RWPE2 (cell line): ENCODE measurements at regions not wholly inside any gene's neighbourhood (a gene's known extent, or its start where the extent isn't known, plus 50 kb on each side); places are given as distances from the start of the nearest gene placed in this dataset.

Experiments
- ATAC-seq: fragments of 200-7000 bp; cut with Tn5 transposase; 3 replicates; pipeline ENCODE4 v1.9.1; 2021; ENCODE audit warnings: low read depth
- DNase-seq: peaks from one replicate; pipeline ENCODE4 v3.0.0-alpha.2; 2020; ENCODE audit warnings: low spot score
- H3K27ac ChIP-seq: fragments of 450-650 bp; 2 replicates; pipeline ENCODE4 v1.5.1; 2017; ENCODE audit warnings: mild to moderate bottlenecking; ENCODE audit not compliant: poor library complexity, severe bottlenecking
- H3K27me3 ChIP-seq: fragments of 250-450 bp; sonication (Bioruptor Pico); 2 replicates; pipeline ENCODE4 v1.5.1; 2021; ENCODE audit warnings: mild to moderate bottlenecking, moderate library complexity; ENCODE audit not compliant: insufficient read depth, poor library complexity, severe bottlenecking
- H3K36me3 ChIP-seq: fragments of 250-450 bp; sonication (Bioruptor Pico); 2 replicates; pipeline ENCODE4 v1.5.1; 2020; ENCODE audit warnings: low read depth, mild to moderate bottlenecking, moderate library complexity
- H3K4me1 ChIP-seq: fragments of 250-450 bp; sonication (Bioruptor Pico); 2 replicates; pipeline ENCODE4 v1.5.1; 2021; ENCODE audit warnings: mild to moderate bottlenecking, moderate library complexity; ENCODE audit not compliant: insufficient read depth, poor library complexity, severe bottlenecking
- H3K4me3 ChIP-seq: fragments of 250-450 bp; sonication (Bioruptor Pico); 2 replicates; pipeline ENCODE4 v1.5.1; 2021; ENCODE audit warnings: mild to moderate bottlenecking, moderate library complexity; ENCODE audit not compliant: severe bottlenecking
- H3K9me3 ChIP-seq: fragments of 250-450 bp; sonication (Bioruptor Pico); 2 replicates; pipeline ENCODE4 v1.5.1; 2021; ENCODE audit warnings: mild to moderate bottlenecking, moderate library complexity; ENCODE audit not compliant: severe bottlenecking
- CTCF ChIP-seq: fragments of 450-650 bp; IDR thresholded peaks from one replicate; pipeline ENCODE4 v1.5.1; 2017; ENCODE audit warnings: mild to moderate bottlenecking, moderate library complexity; ENCODE audit not compliant: poor library complexity, severe bottlenecking

- Histone ChIP-seq H3K9me3 (no peaks in the 10 kb centered on the region), H3K27ac (no peak overlapping the region), H3K36me3 (no peaks in the 10 kb centered on the region), H3K27me3 (no peaks in the 10 kb centered on the region), H3K4me3 (no peak overlapping the region), H3K4me1 (peaks cover 4% of the 10 kb centered on the region)
- no peak for TF ChIP-seq CTCF
- ATAC-seq (no peak), DNase-seq (no peak)
Measured at GRCh38 chr5:92562065-92562464, 1019.0 kb downstream of the NR2F1-AS1 start.

- no peaks in the 10 kb centered on the region for H3K27me3 ChIP-seq
- peak; percentile 65 for ATAC-seq
- no peak overlapping the region for H3K27ac ChIP-seq
- DNase-seq, result no peak
- H3K4me3 ChIP-seq, result no peak overlapping the region
- H3K4me1 ChIP-seq, result peaks cover 4% of the 10 kb centered on the region
- H3K36me3 ChIP-seq, result no peaks in the 10 kb centered on the region
- no peak for TF ChIP-seq CTCF
- H3K9me3 ChIP-seq, result no peaks in the 10 kb centered on the region
Measured at GRCh38 chr5:92561411-92561959, 1019.5 kb downstream of the NR2F1-AS1 start.

- no peak for DNase-seq
- H3K9me3 ChIP-seq, result no peaks in the 10 kb centered on the region
- TF ChIP-seq CTCF, result no peak
- no peak overlapping the region for H3K27ac ChIP-seq
- no peak overlapping the region for H3K4me3 ChIP-seq
- H3K27me3 ChIP-seq, result no peaks in the 10 kb centered on the region
- no peak for ATAC-seq
- no peaks in the 10 kb centered on the region for H3K36me3 ChIP-seq
- peaks cover 4% of the 10 kb centered on the region for H3K4me1 ChIP-seq
Measured at GRCh38 chr5:92560698-92561401, 1020.2 kb downstream of the NR2F1-AS1 start.

GRCh38 chr5:92559781-92560180 lies 1021.2 kb downstream of the NR2F1-AS1 start:
- no peak overlapping the region for H3K4me3 ChIP-seq
- no peaks in the 10 kb centered on the region for H3K9me3 ChIP-seq
- H3K36me3 ChIP-seq, result no peaks in the 10 kb centered on the region
- no peaks in the 10 kb centered on the region for H3K27me3 ChIP-seq
- TF ChIP-seq CTCF, result peak; percentile 29
- no peak for DNase-seq
- ATAC-seq, result 0 out of 3 replicates have a peak, but pooled peaks have one; percentile 27
- no peak overlapping the region for H3K27ac ChIP-seq
- peaks cover 4% of the 10 kb centered on the region for H3K4me1 ChIP-seq

- no peak overlapping the region for H3K4me3 ChIP-seq
- H3K27me3 ChIP-seq, result no peaks in the 10 kb centered on the region
- TF ChIP-seq CTCF, result no peak
- H3K36me3 ChIP-seq, result no peaks in the 10 kb centered on the region
- no peak overlapping the region for H3K27ac ChIP-seq
- H3K4me1 ChIP-seq, result peaks cover 4% of the 10 kb centered on the region
- DNase-seq (no peak), ATAC-seq (no peak)
- no peaks in the 10 kb centered on the region for H3K9me3 ChIP-seq
Measured at GRCh38 chr5:92559331-92559730, 1021.7 kb downstream of the NR2F1-AS1 start.
